ENCODE measurements at regions not wholly inside any gene's neighbourhood (a gene's known extent, or its start where the extent isn't known, plus 50 kb on each side); places are given as distances from the start of the nearest gene placed in this dataset.
"Not testable (repeated sequence)": the region's sequence is repeated elsewhere in the genome, so short reads cannot be mapped to it uniquely, and the experiment has no call there.

GRCh38 chr9:88898039-88898720 lies 93.1 kb upstream of the S1PR3 start:
- in situ Hi-C loops (cut with MboI; ENCODE audit: low sequenced_read_pairs), result no loop called here

GRCh38 chr9:88905506-88905905 lies 85.8 kb upstream of the S1PR3 start:
- in situ Hi-C loops (cut with MboI; ENCODE audit: low sequenced_read_pairs), result no loop called here

- in situ Hi-C loops (cut with MboI; ENCODE audit: low sequenced_read_pairs), result no loop called here
Observed at GRCh38 chr9:88915916-88916315, 75.4 kb upstream of the S1PR3 start.

- in situ Hi-C loops (cut with MboI; ENCODE audit: low sequenced_read_pairs), result no loop called here
Observed at GRCh38 chr9:88916894-88917293, 74.4 kb upstream of the S1PR3 start.

- in situ Hi-C loops (cut with MboI; ENCODE audit: low sequenced_read_pairs), result no loop called here
Observed at GRCh38 chr9:88917375-88917774, 73.9 kb upstream of the S1PR3 start.

GRCh38 chr9:88918537-88918936 lies 72.7 kb upstream of the S1PR3 start:
- in situ Hi-C loops (cut with MboI; ENCODE audit: low sequenced_read_pairs), result not testable (repeated sequence)

- in situ Hi-C loops (cut with MboI; ENCODE audit: low sequenced_read_pairs), result no loop called here
Observed at GRCh38 chr9:88920645-88921044, 70.6 kb upstream of the S1PR3 start.

GRCh38 chr9:88922091-88922490 lies 69.2 kb upstream of the S1PR3 start:
- in situ Hi-C loops (cut with MboI; ENCODE audit: low sequenced_read_pairs), result no loop called here

GRCh38 chr9:88923092-88923491 lies 68.2 kb upstream of the S1PR3 start:
- in situ Hi-C loops (cut with MboI; ENCODE audit: low sequenced_read_pairs), result no loop called here

- in situ Hi-C loops (cut with MboI; ENCODE audit: low sequenced_read_pairs), result no loop called here
Observed at GRCh38 chr9:88923653-88924288, 67.5 kb upstream of the S1PR3 start.

- in situ Hi-C loops (cut with MboI; ENCODE audit: low sequenced_read_pairs), result no loop called here
Observed at GRCh38 chr9:88925481-88925880, 65.8 kb upstream of the S1PR3 start.

GRCh38 chr9:88926781-88927505 lies 64.3 kb upstream of the S1PR3 start:
- in situ Hi-C loops (cut with MboI; ENCODE audit: low sequenced_read_pairs), result no loop called here

- in situ Hi-C loops (cut with MboI; ENCODE audit: low sequenced_read_pairs), result no loop called here
Observed at GRCh38 chr9:88927510-88927909, 63.8 kb upstream of the S1PR3 start.

GRCh38 chr9:88930716-88931115 lies 60.6 kb upstream of the S1PR3 start:
- in situ Hi-C loops (cut with MboI; ENCODE audit: low sequenced_read_pairs), result no loop called here

GRCh38 chr9:88932766-88933165 lies 58.5 kb upstream of the S1PR3 start:
- in situ Hi-C loops (cut with MboI; ENCODE audit: low sequenced_read_pairs), result no loop called here

GRCh38 chr9:88933607-88934379 lies 57.5 kb upstream of the S1PR3 start:
- in situ Hi-C loops (cut with MboI; ENCODE audit: low sequenced_read_pairs), result no loop called here

- in situ Hi-C loops (cut with MboI; ENCODE audit: low sequenced_read_pairs), result no loop called here
Observed at GRCh38 chr9:88934876-88935535, 56.3 kb upstream of the S1PR3 start.

GRCh38 chr9:88936132-88936531 lies 55.1 kb upstream of the S1PR3 start:
- in situ Hi-C loops (cut with MboI; ENCODE audit: low sequenced_read_pairs), result no loop called here

GRCh38 chr9:88936668-88937067 lies 54.6 kb upstream of the S1PR3 start:
- in situ Hi-C loops (cut with MboI; ENCODE audit: low sequenced_read_pairs), result no loop called here

- in situ Hi-C loops (cut with MboI; ENCODE audit: low sequenced_read_pairs), result no loop called here
Observed at GRCh38 chr9:88937248-88937647, 54.0 kb upstream of the S1PR3 start.

- in situ Hi-C loops (cut with MboI; ENCODE audit: low sequenced_read_pairs), result no loop called here
Observed at GRCh38 chr9:88938189-88938588, 53.1 kb upstream of the S1PR3 start.

Data from HL-60/S4 treated with phorbol 12-myristate 13-acetate at 8.2 ng/mL for 4 days and 3 days (cell line).